ENCODE measurements at regions not wholly inside any gene's neighbourhood (a gene's known extent, or its start where the extent isn't known, plus 50 kb on each side); places are given as distances from the start of the nearest gene placed in this dataset.

- H3K27ac ChIP-seq (replicated peaks): no peak overlapping the region
- no peak overlapping the region for H3K4me3 ChIP-seq (replicated peaks; ENCODE audit: insufficient read depth, low read length)
- TF ChIP-seq SPI1 (IDR thresholded peaks at IDR 0.05; ENCODE audit: borderline replicate concordance, low read depth): no peak
- no peak for TF ChIP-seq POLR2AphosphoS5 (IDR thresholded peaks at IDR 0.05; ENCODE audit: low read depth)
- TF ChIP-seq, protein P1, sequence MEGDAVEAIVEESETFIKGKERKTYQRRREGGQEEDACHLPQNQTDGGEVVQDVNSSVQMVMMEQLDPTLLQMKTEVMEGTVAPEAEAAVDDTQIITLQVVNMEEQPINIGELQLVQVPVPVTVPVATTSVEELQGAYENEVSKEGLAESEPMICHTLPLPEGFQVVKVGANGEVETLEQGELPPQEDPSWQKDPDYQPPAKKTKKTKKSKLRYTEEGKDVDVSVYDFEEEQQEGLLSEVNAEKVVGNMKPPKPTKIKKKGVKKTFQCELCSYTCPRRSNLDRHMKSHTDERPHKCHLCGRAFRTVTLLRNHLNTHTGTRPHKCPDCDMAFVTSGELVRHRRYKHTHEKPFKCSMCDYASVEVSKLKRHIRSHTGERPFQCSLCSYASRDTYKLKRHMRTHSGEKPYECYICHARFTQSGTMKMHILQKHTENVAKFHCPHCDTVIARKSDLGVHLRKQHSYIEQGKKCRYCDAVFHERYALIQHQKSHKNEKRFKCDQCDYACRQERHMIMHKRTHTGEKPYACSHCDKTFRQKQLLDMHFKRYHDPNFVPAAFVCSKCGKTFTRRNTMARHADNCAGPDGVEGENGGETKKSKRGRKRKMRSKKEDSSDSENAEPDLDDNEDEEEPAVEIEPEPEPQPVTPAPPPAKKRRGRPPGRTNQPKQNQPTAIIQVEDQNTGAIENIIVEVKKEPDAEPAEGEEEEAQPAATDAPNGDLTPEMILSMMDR (IDR thresholded peaks at IDR 0.05; ENCODE audit: insufficient read depth, low read length): no peak
- TF ChIP-seq REST (IDR thresholded peaks at IDR 0.05; ENCODE audit: insufficient replicate concordance, low read depth): no peak
- TF ChIP-seq GABPA (IDR thresholded peaks at IDR 0.05; ENCODE audit: low read depth): no peak
- H3K27me3 ChIP-seq (ENCODE audit: insufficient read depth, poor library complexity, severe bottlenecking): peaks cover 5% of the 10 kb centered on the region
- DNase-seq (ENCODE audit: low read depth in 1 of 2, low spot score in 1 of 2): no peak
These were observed 543.2 kb downstream of the BCL11B start for GRCh38 chr14:98728836-98729235.

GRCh38 chr14:98731286-98731685 lies 540.7 kb downstream of the BCL11B start:
- TF ChIP-seq, protein P1 (IDR thresholded peaks at IDR 0.05; ENCODE audit: insufficient read depth, low read length): no peak
- TF ChIP-seq POLR2AphosphoS5 (IDR thresholded peaks at IDR 0.05; ENCODE audit: low read depth): no peak
- no peak for TF ChIP-seq GABPA (IDR thresholded peaks at IDR 0.05; ENCODE audit: low read depth)

GRCh38 chr14:98731701-98732100 lies 540.3 kb downstream of the BCL11B start:
- no peaks in the 10 kb centered on the region for H3K27me3 ChIP-seq (ENCODE audit: insufficient read depth, poor library complexity, severe bottlenecking)
- H3K4me3 ChIP-seq (replicated peaks; ENCODE audit: insufficient read depth, low read length): no peak overlapping the region
- DNase-seq (ENCODE audit: low read depth in 1 of 2, low spot score in 1 of 2): no peak
- no peak overlapping the region for H3K27ac ChIP-seq (replicated peaks)
- TF ChIP-seq POLR2AphosphoS5 (IDR thresholded peaks at IDR 0.05; ENCODE audit: low read depth): no peak
- no peak for TF ChIP-seq SPI1 (IDR thresholded peaks at IDR 0.05; ENCODE audit: borderline replicate concordance, low read depth)
- no peak for TF ChIP-seq REST (IDR thresholded peaks at IDR 0.05; ENCODE audit: insufficient replicate concordance, low read depth)
- TF ChIP-seq, protein P1 (IDR thresholded peaks at IDR 0.05; ENCODE audit: insufficient read depth, low read length): no peak
- TF ChIP-seq GABPA (IDR thresholded peaks at IDR 0.05; ENCODE audit: low read depth): no peak

More at GRCh38 chr14:98731286-98731685, 540.7 kb downstream of the BCL11B start:
- H3K27ac ChIP-seq (replicated peaks): no peak overlapping the region
- no peak overlapping the region for H3K4me3 ChIP-seq (replicated peaks; ENCODE audit: insufficient read depth, low read length)
- H3K27me3 ChIP-seq (ENCODE audit: insufficient read depth, poor library complexity, severe bottlenecking): no peaks in the 10 kb centered on the region
- DNase-seq (ENCODE audit: low read depth in 1 of 2, low spot score in 1 of 2): no peak

DNA sequence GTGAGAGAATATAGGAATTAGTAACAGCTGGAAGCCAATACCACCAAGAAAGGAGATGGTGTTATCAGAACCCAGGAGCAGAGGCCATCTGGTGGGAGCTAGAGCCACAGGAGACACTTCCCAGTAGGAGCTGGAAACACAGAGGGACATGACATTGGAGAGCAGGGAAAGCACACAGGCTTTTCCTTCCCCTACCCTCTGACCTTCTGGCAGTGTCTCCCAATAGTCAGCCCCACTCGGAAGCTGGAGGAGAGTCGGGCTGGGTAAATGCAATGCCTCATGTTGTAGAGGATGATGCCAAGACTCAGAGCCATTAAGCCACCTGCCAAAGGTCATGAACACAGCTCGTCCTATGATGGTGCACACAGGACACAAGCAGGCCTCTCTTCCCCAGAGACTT lies 538.5 kb downstream of the BCL11B start:
- Histone ChIP-seq H3K4me3 (replicated peaks; ENCODE audit: insufficient read depth, low read length) (no peak overlapping the region), H3K27ac (replicated peaks) (no peak overlapping the region), H3K27me3 (ENCODE audit: insufficient read depth, poor library complexity, severe bottlenecking) (no peaks in the 10 kb centered on the region)
- no peak for DNase-seq (ENCODE audit: low read depth in 1 of 2, low spot score in 1 of 2)
- TF ChIP-seq SPI1 (IDR thresholded peaks at IDR 0.05; ENCODE audit: borderline replicate concordance, low read depth): no peak
- TF ChIP-seq, protein P1 (IDR thresholded peaks at IDR 0.05; ENCODE audit: insufficient read depth, low read length): no peak
- TF ChIP-seq POLR2AphosphoS5 (IDR thresholded peaks at IDR 0.05; ENCODE audit: low read depth): no peak
- TF ChIP-seq REST (IDR thresholded peaks at IDR 0.05; ENCODE audit: insufficient replicate concordance, low read depth): no peak
- TF ChIP-seq GABPA (IDR thresholded peaks at IDR 0.05; ENCODE audit: low read depth): no peak
